MCF 10A (cell line): ENCODE measurements at regions not wholly inside any gene's neighbourhood (a gene's known extent, or its start where the extent isn't known, plus 50 kb on each side); places are given as distances from the start of the nearest gene placed in this dataset.

Source experiments
- BruUV-seq: library from RNA; stranded (reverse); fragments of 400-500 nt; replicated peaks from 2 replicates; lab custom pipeline; 2021; lab: Mats Ljungman, UMichigan
- CTCF ChIA-PET: fragments of 300-600 bp; sonication (Branson Sonifier 250); formaldehyde crosslinking; extraction: SDS; loops from one replicate; lab custom pipeline; 2021; ENCODE audit warnings: antibody characterized with exemption, inconsistent platforms; lab: Yijun Ruan, JAX
- POLR2A ChIA-PET: fragments of 300-600, 350-650 bp; sonication (Branson Sonifier 250); formaldehyde crosslinking; extraction: SDS; loops from one replicate; lab custom pipeline; 2020; ENCODE audit warnings: antibody characterized with exemption, inconsistent platforms; lab: Yijun Ruan, JAX
- DNase-seq: peaks from one replicate; pipeline ENCODE4 v3.0.0-alpha.2; 2018; ENCODE audit not compliant: unreplicated experiment
- H3K27ac Mint-ChIP-seq: one replicate; pipeline ENCODE4 v1.8.0; 2022; ENCODE audit warnings: mild to moderate bottlenecking, low read depth, mixed read lengths; ENCODE audit not compliant: unreplicated experiment
- H3K27me3 Mint-ChIP-seq: one replicate; pipeline ENCODE4 v1.8.0; 2022; ENCODE audit warnings: mixed read lengths; ENCODE audit not compliant: insufficient read depth, unreplicated experiment
- H3K36me3 Mint-ChIP-seq: one replicate; pipeline ENCODE4 v1.8.0; 2022; ENCODE audit warnings: mild to moderate bottlenecking, moderate library complexity, mixed read lengths; ENCODE audit not compliant: insufficient read depth, unreplicated experiment
- H3K4me1 Mint-ChIP-seq: one replicate; pipeline ENCODE4 v1.8.0; 2022; ENCODE audit warnings: mixed read lengths; ENCODE audit not compliant: insufficient read depth, unreplicated experiment
- H3K4me3 Mint-ChIP-seq: one replicate; pipeline ENCODE4 v1.8.0; 2022; ENCODE audit warnings: mild to moderate bottlenecking, moderate library complexity, mixed read lengths; ENCODE audit not compliant: unreplicated experiment
- H3K9me3 Mint-ChIP-seq: one replicate; pipeline ENCODE4 v1.8.0; 2022; ENCODE audit warnings: mixed read lengths; ENCODE audit not compliant: unreplicated experiment
- CTCF ChIP-seq: fragments of 200-600 bp; IDR thresholded peaks from one replicate; pipeline ENCODE4 v1.8.0; 2022; ENCODE audit warnings: antibody characterized with exemption, mild to moderate bottlenecking; ENCODE audit not compliant: unreplicated experiment
- intact Hi-C: fragments of 100-400 bp; cut with micrococcal nuclease; formaldehyde crosslinking; loops from 2 replicates; pipeline ENCODE4 v1.14.1; 2022

- Mint-ChIP-seq H3K4me3 (no peak overlapping the region), H3K27me3 (peaks cover 28% of the 10 kb centered on the region), H3K4me1 (peaks cover 6% of the 10 kb centered on the region), H3K36me3 (no peaks in the 10 kb centered on the region), H3K9me3 (no peaks in the 10 kb centered on the region), H3K27ac (no peak overlapping the region)
- CTCF ChIA-PET: no interaction called here
- intact Hi-C loops: no loop called here
- DNase-seq: no peak
- BruUV-seq: no TSS peak
- no peak for TF ChIP-seq CTCF
- POLR2A ChIA-PET: no interaction called here
Observed at GRCh38 chr3:193794002-193794881, 201.2 kb downstream of the OPA1 start.

DNA sequence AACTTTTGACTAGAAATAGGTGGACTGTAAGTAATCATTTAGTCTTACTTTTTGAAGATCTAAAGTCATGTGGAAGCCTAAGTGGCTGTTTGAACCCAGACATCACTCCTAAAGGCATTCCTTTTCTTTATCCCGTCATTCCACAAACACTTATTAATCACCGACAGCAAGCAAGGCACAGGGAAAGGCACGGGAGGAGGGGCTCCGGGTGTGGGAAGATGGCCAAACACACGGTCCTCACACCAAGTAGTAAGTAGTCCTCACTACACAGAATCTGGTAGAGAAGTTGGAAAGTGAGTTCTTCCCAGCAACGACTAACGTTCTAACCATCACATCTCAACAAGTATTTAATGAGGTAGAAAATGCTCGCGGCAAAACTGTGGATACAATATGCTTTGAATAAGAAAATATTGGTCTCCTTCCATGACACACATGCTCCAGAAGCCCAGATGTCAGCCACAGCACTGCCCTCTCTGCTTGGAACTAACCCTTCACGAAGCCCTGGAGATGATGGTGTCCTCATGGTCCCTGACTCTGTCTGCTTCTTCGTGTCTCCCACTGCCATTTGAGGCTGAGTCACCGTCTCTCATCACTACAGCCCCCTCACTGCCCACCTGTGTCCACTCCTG lies 202.2 kb downstream of the OPA1 start:
- no peaks in the 10 kb centered on the region for H3K9me3 Mint-ChIP-seq
- no peaks in the 10 kb centered on the region for H3K36me3 Mint-ChIP-seq
- no TSS peak for BruUV-seq
- H3K27me3 Mint-ChIP-seq: peaks cover 28% of the 10 kb centered on the region
- no peak for TF ChIP-seq CTCF
- ChIA-PET POLR2A (no interaction called here), CTCF (no interaction called here)
- no peak overlapping the region for H3K27ac Mint-ChIP-seq
- intact Hi-C loops: no loop called here
- H3K4me3 Mint-ChIP-seq: no peak overlapping the region
- H3K4me1 Mint-ChIP-seq: peaks cover 6% of the 10 kb centered on the region
- DNase-seq: no peak

DNA sequence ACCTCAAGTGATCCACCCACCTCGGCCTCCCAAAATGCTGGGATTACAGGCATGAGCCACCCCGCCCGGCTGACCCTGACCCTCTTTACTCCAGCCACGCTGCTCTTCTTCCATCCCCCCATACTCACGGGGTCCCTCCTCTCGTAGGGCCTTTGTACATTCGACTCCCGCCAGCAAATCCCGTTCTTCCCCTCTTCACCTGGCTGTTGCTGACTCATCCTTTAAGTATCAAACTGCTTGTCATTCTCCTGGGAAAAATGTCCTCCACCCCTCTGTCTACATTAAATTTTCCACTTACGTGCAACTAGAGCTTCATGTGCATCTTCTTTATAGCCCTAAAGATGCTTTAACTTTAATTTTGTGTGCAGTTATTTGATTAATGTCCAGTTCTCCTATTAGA lies 203.1 kb downstream of the OPA1 start:
- BruUV-seq: no TSS peak

More for the DNA sequence above, 203.1 kb downstream of the OPA1 start:
- no peak for TF ChIP-seq CTCF
- peak; percentile 30 for DNase-seq
- Mint-ChIP-seq H3K4me3 (no peak overlapping the region), H3K27ac (no peak overlapping the region), H3K36me3 (no peaks in the 10 kb centered on the region), H3K4me1 (peaks cover 6% of the 10 kb centered on the region), H3K9me3 (no peaks in the 10 kb centered on the region), H3K27me3 (peaks cover 28% of the 10 kb centered on the region)
- ChIA-PET POLR2A (interaction anchor here (0.5 kb wide), 1 partner anchor 146 kb away, joined by 3 read pairs; no protein-coding TSS in a partner anchor), CTCF (interaction anchor here (1.2 kb wide), 1 partner anchor 15 kb away, joined by 5 read pairs; no protein-coding TSS in a partner anchor)
- intact Hi-C loops: no loop called here
